Choroid plexus epithelial cell (primary cell): ENCODE measurements at regions not wholly inside any gene's neighbourhood (a gene's known extent, or its start where the extent isn't known, plus 50 kb on each side); places are given as distances from the start of the nearest gene placed in this dataset.
A peak's percentile ranks its signal among the peaks of the same experiment; 100 is the strongest.

Source experiments
- DNase-seq: peaks from one replicate; pipeline ENCODE4 v3.0.0-alpha.2; 2010; ENCODE audit warnings: low read depth
- H3K4me3 ChIP-seq: 2 replicates; pipeline ENCODE4 v1.5.1; 2011; ENCODE audit warnings: low read depth, mild to moderate bottlenecking, control low read depth, low read length, moderate library complexity
- CTCF ChIP-seq: conservative IDR thresholded peaks from 2 replicates; pipeline ENCODE4 v1.5.1; 2011; ENCODE audit warnings: low read depth, mild to moderate bottlenecking, control low read depth, inconsistent platforms, low read length, moderate library complexity

- no peak for TF ChIP-seq CTCF
- no peak overlapping the region for H3K4me3 ChIP-seq
- DNase-seq = no peak
These were observed 452.5 kb downstream of the MCTP2 start for GRCh38 chr15:94683902-94684301.

GRCh38 chr15:94691169-94691568, 459.8 kb downstream of the MCTP2 start:
- no peak for DNase-seq

GRCh38 chr15:94692710-94693109, 461.3 kb downstream of the MCTP2 start:
- peak; percentile 3 for DNase-seq
- no peak overlapping the region for H3K4me3 ChIP-seq
- no peak for TF ChIP-seq CTCF

More at GRCh38 chr15:94691169-94691568, 459.8 kb downstream of the MCTP2 start:
- H3K4me3 ChIP-seq = no peak overlapping the region
- no peak for TF ChIP-seq CTCF

GRCh38 chr15:94700211-94700610, 468.9 kb downstream of the MCTP2 start:
- H3K4me3 ChIP-seq = no peak overlapping the region
- TF ChIP-seq CTCF = no peak
- DNase-seq = peak; percentile 1

- DNase-seq = no peak
- TF ChIP-seq CTCF = no peak
- H3K4me3 ChIP-seq = no peak overlapping the region
These were observed 470.1 kb downstream of the MCTP2 start for GRCh38 chr15:94701281-94701985.

GRCh38 chr15:94703596-94703995, 472.2 kb downstream of the MCTP2 start:
- no peak for TF ChIP-seq CTCF
- H3K4me3 ChIP-seq = no peak overlapping the region
- DNase-seq = no peak

- TF ChIP-seq CTCF = no peak
- no peak overlapping the region for H3K4me3 ChIP-seq
- no peak for DNase-seq
These were observed 473.1 kb downstream of the MCTP2 start for GRCh38 chr15:94704421-94704820.
